A549 (cell line): ENCODE measurements at regions not wholly inside any gene's neighbourhood (a gene's known extent, or its start where the extent isn't known, plus 50 kb on each side); places are given as distances from the start of the nearest gene placed in this dataset.

Experiments used
- ATAC-seq, 2 experiments: fragments of 200-7000 bp in 1 of 2; fragments of >200 bp in 1 of 2; cut with Nextera tagmentation in 1 of 2; cut with Tn5 transposase in 1 of 2; 3 replicates each; pipeline versions ENCODE4 v1.8.0 to v1.9.1; 2018 to 2020; ENCODE audit warnings: mild to moderate bottlenecking in 1 of 2, moderate library complexity in 1 of 2
- CTCF ChIA-PET: fragments of 300-600 bp; sonication (Branson Sonifier 250); formaldehyde crosslinking; extraction: SDS; loops from one replicate; lab custom pipeline; 2021; ENCODE audit warnings: antibody characterized with exemption, inconsistent platforms; lab: Yijun Ruan, JAX
- POLR2A ChIA-PET: fragments of 350-600 bp; formaldehyde crosslinking; extraction: SDS; loops from one replicate; lab custom pipeline; 2021; ENCODE audit warnings: antibody characterized with exemption, inconsistent platforms; lab: Yijun Ruan, JAX
- DNase-seq, 2 experiments: peaks; one replicate each; pipeline versions ENCODE4 v3.0.0 to v3.0.0-alpha.2; 2011 to 2016; ENCODE audit warnings: low read depth in 1 of 2, low spot score in 1 of 2
- FAIRE-seq: peaks from 2 replicates; lab custom pipeline; 2011; peaks lifted over from hg19 to GRCh38; lab: Jason Lieb, UNC
- H3K27ac ChIP-seq, 2 experiments: fragments of >200 bp; sonication (Bioruptor Twin); formaldehyde crosslinking; 3 replicates each; pipeline ENCODE4 v1.5.1; 2016 to 2017
- H3K4me1 ChIP-seq: fragments of >200 bp; sonication (Bioruptor Twin); formaldehyde crosslinking; 3 replicates; pipeline ENCODE4 v1.6.1; 2016
- H3K4me2 ChIP-seq: fragments of >200 bp; sonication (Bioruptor Twin); formaldehyde crosslinking; 3 replicates; pipeline ENCODE4 v1.6.1; 2016
- H3K4me3 ChIP-seq: fragments of >200 bp; sonication (Bioruptor Twin); formaldehyde crosslinking; 3 replicates; pipeline ENCODE4 v1.5.1; 2016
- H3K9me3 ChIP-seq: fragments of >200 bp; sonication (Bioruptor Twin); formaldehyde crosslinking; 3 replicates; pipeline ENCODE4 v1.6.1; 2016
- CBX2 ChIP-seq: fragments of 200-600 bp; sonication (generic); IDR thresholded peaks from 2 replicates; pipeline ENCODE4 v1.6.1; 2016; ENCODE audit warnings: low read depth, mild to moderate bottlenecking, borderline replicate concordance
- CHD4 ChIP-seq: fragments of 200-600 bp; sonication (generic); IDR thresholded peaks from 2 replicates; pipeline ENCODE4 v1.6.1; 2016; ENCODE audit warnings: antibody characterized with exemption, mild to moderate bottlenecking, borderline replicate concordance
- E2F6 ChIP-seq: IDR thresholded peaks from 2 replicates; pipeline ENCODE4 v1.6.1; 2012; ENCODE audit warnings: low read depth, borderline replicate concordance
- EHMT2 ChIP-seq: fragments of 200-600 bp; sonication (generic); IDR thresholded peaks from 2 replicates; pipeline ENCODE4 v1.6.1; 2016; ENCODE audit warnings: antibody characterized with exemption, low read depth, mild to moderate bottlenecking, moderate library complexity
- ELK1 ChIP-seq: fragments of 150-350 bp; IDR thresholded peaks from 2 replicates; pipeline ENCODE4 v1.6.1; 2014; ENCODE audit warnings: low read depth, mild to moderate bottlenecking, low read length
- ESRRA ChIP-seq: fragments of 150-350 bp; IDR thresholded peaks from 2 replicates; pipeline ENCODE4 v1.6.1; 2014; ENCODE audit warnings: mild to moderate bottlenecking, low read length, borderline replicate concordance
- FOSB ChIP-seq: fragments of 250-450 bp; sonication (Bioruptor Pico); IDR thresholded peaks from 2 replicates; pipeline ENCODE4 v1.5.0; 2020; ENCODE audit warnings: mild to moderate bottlenecking, moderate library complexity
- FOXS1 ChIP-seq: fragments of 250-450 bp; sonication (Bioruptor Pico); IDR thresholded peaks from 2 replicates; pipeline ENCODE4 v1.5.0; 2020; ENCODE audit warnings: mild to moderate bottlenecking, moderate library complexity
- HOXA7 ChIP-seq: fragments of 250-450 bp; sonication (Bioruptor Pico); IDR thresholded peaks from 2 replicates; pipeline ENCODE4 v1.5.0; 2020; ENCODE audit warnings: mild to moderate bottlenecking, moderate library complexity
- JUN ChIP-seq, 2 experiments: fragments of >200 bp; sonication (Bioruptor Twin); formaldehyde crosslinking; IDR thresholded peaks; 2 replicates in 1 of 2; 3 replicates in 1 of 2; pipeline ENCODE4 v1.6.1; 2016 to 2017
- KDM1A ChIP-seq: fragments of 200-600 bp; sonication (generic); IDR thresholded peaks from 2 replicates; pipeline ENCODE4 v1.6.1; 2016; ENCODE audit warnings: low read depth, mild to moderate bottlenecking
- MAZ ChIP-seq: fragments of 150-350 bp; IDR thresholded peaks from 2 replicates; pipeline ENCODE4 v1.6.1; 2014; ENCODE audit warnings: antibody characterized with exemption, low read depth, low read length, borderline replicate concordance
- POLR2AphosphoS2 ChIP-seq: conservative IDR thresholded peaks from 2 replicates; pipeline ENCODE4 v1.6.1; 2012; ENCODE audit warnings: low read length, improper control_type of control experiment, inconsistent platforms
- RARB ChIP-seq: fragments of 250-450 bp; sonication (Bioruptor Pico); IDR thresholded peaks from 2 replicates; pipeline ENCODE4 v1.8.0; 2021; ENCODE audit warnings: mild to moderate bottlenecking, moderate library complexity
- RFX5 ChIP-seq: fragments of 450-650 bp; IDR thresholded peaks from 2 replicates; pipeline ENCODE4 v1.7.1; 2014; ENCODE audit warnings: antibody characterized with exemption, mild to moderate bottlenecking, moderate library complexity
- RNF2 ChIP-seq: fragments of 200-600 bp; sonication (generic); IDR thresholded peaks from 2 replicates; pipeline ENCODE4 v1.6.1; 2016; ENCODE audit warnings: low read depth, mild to moderate bottlenecking, antibody characterized with exemption, moderate library complexity, borderline replicate concordance
- SMC3 ChIP-seq: fragments of >200 bp; sonication (Bioruptor Twin); formaldehyde crosslinking; IDR thresholded peaks from 3 replicates; pipeline ENCODE4 v1.6.1; 2018; ENCODE audit warnings: inconsistent platforms
- TFCP2L1 ChIP-seq: fragments of 250-450 bp; sonication (Bioruptor Pico); IDR thresholded peaks from 2 replicates; pipeline ENCODE4 v1.5.0; 2021; ENCODE audit warnings: mild to moderate bottlenecking
- TP53 ChIP-seq: fragments of 250-450 bp; sonication (Bioruptor Pico); IDR thresholded peaks from 2 replicates; pipeline ENCODE4 v1.5.0; 2021; ENCODE audit warnings: mild to moderate bottlenecking, moderate library complexity
- ZFP36 ChIP-seq: fragments of 450-650 bp; IDR thresholded peaks from 2 replicates; pipeline ENCODE4 v1.6.1; 2014; ENCODE audit warnings: borderline replicate concordance; ENCODE audit not compliant: partially characterized antibody
- ZNF302 ChIP-seq: fragments of 250-450 bp; sonication (Bioruptor Pico); IDR thresholded peaks from 2 replicates; pipeline ENCODE4 v1.9.0; 2021; ENCODE audit warnings: inconsistent platforms, mild to moderate bottlenecking, moderate library complexity
- ZSCAN20 ChIP-seq: fragments of 250-450 bp; sonication (Bioruptor Pico); IDR thresholded peaks from 2 replicates; pipeline ENCODE4 v1.8.0; 2022; ENCODE audit warnings: mild to moderate bottlenecking, moderate library complexity
- WGBS: methylation state at CpG from one replicate; pipeline ENCODE4 v1.1.6; 2017; ENCODE audit errors: missing lambda C conversion rate; 5-methylcytosine and 5-hydroxymethylcytosine counted together

GRCh38 chr17:69814031-69814430 is 261.0 kb upstream of the KCNJ16 start:
- no peak overlapping the region for H3K4me2 ChIP-seq
- CTCF ChIA-PET, result no interaction called here
- WGBS, result 84% methylated on average over 2 of the region's 2 CpGs
- TF ChIP-seq MAZ (no peak), POLR2AphosphoS2 (no peak), ELK1 (no peak), SMC3 (no peak), ZSCAN20 (CRISPR knock-in tag) (no peak), ZFP36 (no peak), CHD4 (no peak), TP53 (no peak), RNF2 (no peak), ZNF302 (CRISPR knock-in tag) (no peak), FOXS1 (CRISPR knock-in tag) (no peak), KDM1A (no peak), HOXA7 (CRISPR knock-in tag) (no peak), RARB (CRISPR knock-in tag) (no peak), ESRRA (no peak), TFCP2L1 (CRISPR knock-in tag) (no peak), CBX2 (no peak)
- TF ChIP-seq, all 56 proteins: peak for 0
- POLR2A ChIA-PET, result no interaction called here
- Histone ChIP-seq H3K9me3 (no peaks in the 10 kb centered on the region), H3K4me1 (peaks cover 40% of the 10 kb centered on the region), H3K27ac (no peak overlapping the region), H3K4me3 (no peak overlapping the region)
- DNase-seq (no peak), ATAC-seq (no peak), FAIRE-seq (peak; percentile 90)

- ChIA-PET POLR2A (no interaction called here), CTCF (interaction anchor here (1.1 kb wide), 1 partner anchor 207 kb away, joined by 3 read pairs; no protein-coding TSS in a partner anchor)
- H3K27ac ChIP-seq, result no peak overlapping the region
- WGBS, result 83% methylated on average over 4 of the region's 4 CpGs
- no peak overlapping the region for H3K4me3 ChIP-seq
- H3K4me1 ChIP-seq, result peaks cover 27% of the 10 kb centered on the region
- DNase-seq, result no peak
- no peak for TF ChIP-seq E2F6
- TF ChIP-seq JUN (IDR thresholded peaks at IDR 0.05), result no peak
- no peak for TF ChIP-seq FOSB (CRISPR knock-in tag)
- no peak for TF ChIP-seq EHMT2
- no peak for ATAC-seq
- FAIRE-seq, result no peak
- no peaks in the 10 kb centered on the region for H3K9me3 ChIP-seq
- no peak overlapping the region for H3K4me2 ChIP-seq
Observed at GRCh38 chr17:69815406-69815805, 259.6 kb upstream of the KCNJ16 start.

GRCh38 chr17:69818467-69818866 is 256.6 kb upstream of the KCNJ16 start:
- WGBS, result 51% methylated on average over 6 of the region's 6 CpGs
- H3K9me3 ChIP-seq, result peaks cover 6% of the 10 kb centered on the region; the same call in 1 of the 3 replicates
- no peak overlapping the region for H3K4me2 ChIP-seq
- CTCF ChIA-PET, result no interaction called here
- ATAC-seq, result no peak
- no peak for FAIRE-seq
- POLR2A ChIA-PET, result no interaction called here
- no peak for DNase-seq
- no peak overlapping the region for H3K4me3 ChIP-seq
- H3K4me1 ChIP-seq, result no peaks in the 10 kb centered on the region
- H3K27ac ChIP-seq, result no peak overlapping the region
- no peak for TF ChIP-seq RFX5
